ENCODE measurements at regions not wholly inside any gene's neighbourhood (a gene's known extent, or its start where the extent isn't known, plus 50 kb on each side); places are given as distances from the start of the nearest gene placed in this dataset.

- peaks cover 2% of the 10 kb centered on the region for H3K9me3 ChIP-seq (replicated peaks; ENCODE audit: control insufficient read depth, insufficient read depth, low read length)
- H3K9ac ChIP-seq (ENCODE audit: control insufficient read depth, insufficient read depth, low read length) = no peak overlapping the region
- ChIA-PET RAD21 (ENCODE audit: unreplicated experiment) (no interaction called here), SMC1A (ENCODE audit: uncharacterized antibody, unreplicated experiment) (no interaction called here), POLR2A (no interaction called here), CTCF (no interaction called here)
- no TSS peak for BruUV-seq (replicated peaks)
- H3K27ac ChIP-seq (ENCODE audit: control insufficient read depth, insufficient read depth) = no peak overlapping the region
- no peak overlapping the region for H3K4me2 ChIP-seq (ENCODE audit: control insufficient read depth, insufficient read depth)
- FAIRE-seq (no peak), DNase-seq (ENCODE audit: low read depth, low spot score) (no peak), ATAC-seq (no peak)
- H4K20me1 ChIP-seq (ENCODE audit: control insufficient read depth, insufficient read depth) = no peaks in the 10 kb centered on the region
- no peaks in the 10 kb centered on the region for H3K4me1 ChIP-seq (ENCODE audit: control insufficient read depth, insufficient read depth, low read length)
- 18% methylated on average over 8 of the region's 8 CpGs for WGBS (ENCODE audit: insufficient coverage, insufficient replicate concordance, low lambda C conversion rate, missing lambda C conversion rate)
- intact Hi-C loops (cut with micrococcal nuclease; ENCODE audit: unreplicated experiment) (no loop called here), in situ Hi-C loops (cut with MboI) (no loop called here)
- no peak for TF ChIP-seq SREBF2 (IDR thresholded peaks at IDR 0.05; ENCODE audit: low read length)
- TF ChIP-seq IRF4 (IDR thresholded peaks at IDR 0.05; ENCODE audit: low read depth, low read length) = no peak
- TF ChIP-seq PKNOX1 (IDR thresholded peaks at IDR 0.05) = no peak
- TF ChIP-seq LARP7 (IDR thresholded peaks at IDR 0.05) = no peak
- TF ChIP-seq ZNF207 (IDR thresholded peaks at IDR 0.05; ENCODE audit: borderline replicate concordance) = no peak
- no peak for TF ChIP-seq RELB (IDR thresholded peaks at IDR 0.05; ENCODE audit: low read depth)
- TF ChIP-seq STAT3 (IDR thresholded peaks at IDR 0.05; ENCODE audit: low read depth, low read length) = no peak
- no peak for TF ChIP-seq ZNF384 (IDR thresholded peaks at IDR 0.05; ENCODE audit: borderline replicate concordance, low read depth, low read length)
- no peak overlapping the region for H2AFZ ChIP-seq (ENCODE audit: control insufficient read depth, low read depth, low read length)
- no peaks in the 10 kb centered on the region for H3K36me3 ChIP-seq (ENCODE audit: control insufficient read depth in 2 of 2, insufficient read depth in 2 of 2, low read length in 1 of 2)
- H3K27me3 ChIP-seq (replicated peaks in 1 of 2; ENCODE audit: control insufficient read depth in 2 of 2, insufficient read depth in 2 of 2, low read length in 1 of 2) = no peaks in the 10 kb centered on the region
- no peaks in the 10 kb centered on the region for H3K79me2 ChIP-seq (ENCODE audit: control insufficient read depth, insufficient read depth, low read length)
- no peak overlapping the region for H3K4me3 ChIP-seq
Measured at GRCh38 chr20:2223558-2224367, 72.0 kb upstream of the TGM3 start.

All from GM12878 (cell line).